GM23248 (cell line): ENCODE measurements at regions not wholly inside any gene's neighbourhood (a gene's known extent, or its start where the extent isn't known, plus 50 kb on each side); places are given as distances from the start of the nearest gene placed in this dataset.

ENCODE experiments used
- EZH2 ChIP-seq: fragments of 200-600 bp; sonication (generic); IDR thresholded peaks from 2 replicates; pipeline ENCODE4 v1.6.1; 2018; ENCODE audit warnings: antibody characterized with exemption, mild to moderate bottlenecking; ENCODE audit not compliant: insufficient read depth, poor library complexity, severe bottlenecking
- EZH2phosphoT487 ChIP-seq: fragments of 200-600 bp; sonication (generic); IDR thresholded peaks from 2 replicates; pipeline ENCODE4 v1.6.1; 2018; ENCODE audit warnings: antibody characterized with exemption, moderate library complexity, mild to moderate bottlenecking, low read depth; ENCODE audit not compliant: insufficient read depth

GRCh38 chr7:12519682-12520009 is 50.9 kb upstream of the SCIN start:
- no peak for TF ChIP-seq EZH2
- TF ChIP-seq EZH2phosphoT487, result no peak
